ENCODE measurements at regions not wholly inside any gene's neighbourhood (a gene's known extent, or its start where the extent isn't known, plus 50 kb on each side); places are given as distances from the start of the nearest gene placed in this dataset.

DNA sequence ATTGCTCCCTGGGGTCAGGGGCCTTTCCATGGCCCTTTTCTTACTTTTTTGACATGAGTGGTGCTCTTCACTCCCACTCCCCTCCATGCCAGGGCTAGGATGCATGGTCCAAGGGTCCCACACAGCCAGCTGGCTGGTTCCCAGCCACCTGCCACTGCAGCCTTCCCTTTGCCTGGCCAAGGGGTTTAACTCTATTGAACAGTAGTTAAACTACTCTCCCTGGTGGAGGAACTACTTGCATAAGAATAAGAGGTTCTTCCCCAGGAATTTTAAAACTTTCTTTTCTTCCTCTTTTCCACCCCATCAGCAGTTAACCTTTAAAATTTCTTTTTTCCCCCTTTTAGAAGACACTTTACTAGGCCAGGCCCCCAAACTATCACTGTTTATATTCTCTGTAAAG, 1532.8 kb upstream of the ACO1 start:
- no peak overlapping the region for H3K4me3 ChIP-seq
- H3K4me1 ChIP-seq (replicated peaks; ENCODE audit: insufficient read depth) = no peaks in the 10 kb centered on the region
- no peak for TF ChIP-seq EZH2 (IDR thresholded peaks at IDR 0.05; ENCODE audit: low read depth)
- TF ChIP-seq, protein P1, sequence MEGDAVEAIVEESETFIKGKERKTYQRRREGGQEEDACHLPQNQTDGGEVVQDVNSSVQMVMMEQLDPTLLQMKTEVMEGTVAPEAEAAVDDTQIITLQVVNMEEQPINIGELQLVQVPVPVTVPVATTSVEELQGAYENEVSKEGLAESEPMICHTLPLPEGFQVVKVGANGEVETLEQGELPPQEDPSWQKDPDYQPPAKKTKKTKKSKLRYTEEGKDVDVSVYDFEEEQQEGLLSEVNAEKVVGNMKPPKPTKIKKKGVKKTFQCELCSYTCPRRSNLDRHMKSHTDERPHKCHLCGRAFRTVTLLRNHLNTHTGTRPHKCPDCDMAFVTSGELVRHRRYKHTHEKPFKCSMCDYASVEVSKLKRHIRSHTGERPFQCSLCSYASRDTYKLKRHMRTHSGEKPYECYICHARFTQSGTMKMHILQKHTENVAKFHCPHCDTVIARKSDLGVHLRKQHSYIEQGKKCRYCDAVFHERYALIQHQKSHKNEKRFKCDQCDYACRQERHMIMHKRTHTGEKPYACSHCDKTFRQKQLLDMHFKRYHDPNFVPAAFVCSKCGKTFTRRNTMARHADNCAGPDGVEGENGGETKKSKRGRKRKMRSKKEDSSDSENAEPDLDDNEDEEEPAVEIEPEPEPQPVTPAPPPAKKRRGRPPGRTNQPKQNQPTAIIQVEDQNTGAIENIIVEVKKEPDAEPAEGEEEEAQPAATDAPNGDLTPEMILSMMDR (conservative IDR thresholded peaks at IDR 0.05) = no peak
- H3K79me2 ChIP-seq (ENCODE audit: low read depth) = no peaks in the 10 kb centered on the region
- no peaks in the 10 kb centered on the region for H3K27me3 ChIP-seq (ENCODE audit: insufficient read depth, low read depth)
- H3K4me2 ChIP-seq = no peak overlapping the region
- H4K20me1 ChIP-seq (ENCODE audit: insufficient read depth) = no peaks in the 10 kb centered on the region
- no peak for DNase-seq
- BruUV-seq (replicated peaks) = no TSS peak
- H3F3A ChIP-seq (ENCODE audit: insufficient read depth, low read depth) = no peaks in the 10 kb centered on the region
- H3K9me2 ChIP-seq (ENCODE audit: insufficient read depth) = no peaks in the 10 kb centered on the region
- no peak overlapping the region for H2AFZ ChIP-seq
- H3K27ac ChIP-seq = no peak overlapping the region
- ChIA-PET POLR2A (ENCODE audit: unreplicated experiment) (no interaction called here), CTCF (no interaction called here)
- no peaks in the 10 kb centered on the region for H3K9me3 ChIP-seq (ENCODE audit: insufficient read depth, low read depth)
- no peaks in the 10 kb centered on the region for H3K36me3 ChIP-seq (ENCODE audit: low read depth)
- intact Hi-C loops (cut with micrococcal nuclease; ENCODE audit: unreplicated experiment) = no loop called here

DNA sequence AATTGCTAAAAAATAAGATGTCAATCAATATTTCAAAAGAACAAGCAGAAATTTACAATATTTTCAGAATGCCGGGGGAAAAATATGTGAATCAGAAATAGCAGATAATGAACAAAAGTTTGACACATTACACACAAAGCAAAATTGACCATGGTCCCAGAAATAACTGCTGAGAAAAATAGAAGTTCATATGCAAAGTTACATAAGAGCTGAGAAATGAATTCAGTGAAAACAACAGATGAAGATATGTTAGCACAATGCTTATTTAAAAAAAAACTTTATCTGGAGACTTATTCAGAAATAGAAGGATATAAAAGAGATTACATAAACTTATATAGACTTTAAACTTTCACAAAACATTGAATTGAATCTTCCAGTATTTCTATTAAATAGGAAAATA, 1483.7 kb upstream of the ACO1 start:
- no peaks in the 10 kb centered on the region for H4K20me1 ChIP-seq (ENCODE audit: insufficient read depth)
- no peak overlapping the region for H3K4me2 ChIP-seq
- no peaks in the 10 kb centered on the region for H3K9me2 ChIP-seq (ENCODE audit: insufficient read depth)
- no peak for TF ChIP-seq EZH2 (IDR thresholded peaks at IDR 0.05; ENCODE audit: low read depth)
- TF ChIP-seq, protein P1 (conservative IDR thresholded peaks at IDR 0.05) = no peak
- no peaks in the 10 kb centered on the region for H3K36me3 ChIP-seq (ENCODE audit: low read depth)
- H3K79me2 ChIP-seq (ENCODE audit: low read depth) = no peaks in the 10 kb centered on the region
- H3K4me1 ChIP-seq (replicated peaks; ENCODE audit: insufficient read depth) = no peaks in the 10 kb centered on the region
- H2AFZ ChIP-seq = no peak overlapping the region
- no TSS peak for BruUV-seq (replicated peaks)
- POLR2A ChIA-PET (ENCODE audit: unreplicated experiment) = no interaction called here
- H3K9me3 ChIP-seq (ENCODE audit: insufficient read depth, low read depth) = no peaks in the 10 kb centered on the region
- H3K27ac ChIP-seq = no peak overlapping the region
- intact Hi-C loops (cut with micrococcal nuclease; ENCODE audit: unreplicated experiment) = no loop called here
- DNase-seq = no peak
- H3F3A ChIP-seq (ENCODE audit: insufficient read depth, low read depth) = no peaks in the 10 kb centered on the region
- CTCF ChIA-PET = no interaction called here
- no peaks in the 10 kb centered on the region for H3K27me3 ChIP-seq (ENCODE audit: insufficient read depth, low read depth)
- H3K4me3 ChIP-seq = no peak overlapping the region

DNA sequence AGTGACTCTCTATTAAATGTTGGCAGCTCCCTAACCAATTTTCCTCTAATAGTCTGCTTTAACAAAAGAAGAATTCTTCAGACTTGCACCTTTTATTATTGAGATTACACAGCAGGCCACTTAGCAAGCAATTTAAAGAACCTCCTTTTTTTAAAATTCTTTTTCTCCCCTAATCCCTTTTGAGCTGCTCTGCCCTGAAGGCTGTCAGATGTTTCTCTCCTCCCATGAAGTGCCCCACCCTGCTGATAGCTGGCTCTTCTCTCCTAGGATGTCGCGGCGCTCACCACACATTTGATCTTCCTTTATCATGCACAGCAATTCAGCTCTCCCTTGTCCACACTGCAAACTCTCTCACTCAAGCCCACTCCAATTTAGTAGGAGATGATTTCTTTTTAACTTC, 1471.1 kb upstream of the ACO1 start:
- intact Hi-C loops (cut with micrococcal nuclease; ENCODE audit: unreplicated experiment) = no loop called here
- Histone ChIP-seq H2AFZ (no peak overlapping the region), H3K79me2 (ENCODE audit: low read depth) (no peaks in the 10 kb centered on the region), H3K27ac (no peak overlapping the region), H3K27me3 (ENCODE audit: insufficient read depth, low read depth) (no peaks in the 10 kb centered on the region), H3K4me1 (replicated peaks; ENCODE audit: insufficient read depth) (no peaks in the 10 kb centered on the region), H4K20me1 (ENCODE audit: insufficient read depth) (no peaks in the 10 kb centered on the region), H3K9me2 (ENCODE audit: insufficient read depth) (no peaks in the 10 kb centered on the region), H3K36me3 (ENCODE audit: low read depth) (no peaks in the 10 kb centered on the region), H3K9me3 (ENCODE audit: insufficient read depth, low read depth) (no peaks in the 10 kb centered on the region), H3K4me2 (no peak overlapping the region), H3F3A (ENCODE audit: insufficient read depth, low read depth) (no peaks in the 10 kb centered on the region), H3K4me3 (no peak overlapping the region)
- ChIA-PET CTCF (no interaction called here), POLR2A (ENCODE audit: unreplicated experiment) (interaction anchor here (0.6 kb wide), 1 partner anchor 877 kb away, joined by 8 read pairs; no protein-coding TSS in a partner anchor)
- TF ChIP-seq, protein P1 (conservative IDR thresholded peaks at IDR 0.05) = no peak
- TF ChIP-seq EZH2 (IDR thresholded peaks at IDR 0.05; ENCODE audit: low read depth) = no peak
- BruUV-seq (replicated peaks) = no TSS peak
- DNase-seq = no peak

Data from PC-9 (cell line).